ENCODE measurements at regions not wholly inside any gene's neighbourhood (a gene's known extent, or its start where the extent isn't known, plus 50 kb on each side); places are given as distances from the start of the nearest gene placed in this dataset.

GRCh38 chr12:87656311-87656710, 372.9 kb downstream of the C12orf50 start:
- Histone ChIP-seq H3K4me2 (ENCODE audit: low read length) (no peak overlapping the region), H3K9me3 (ENCODE audit: low read length) (no peaks in the 10 kb centered on the region), H3K4me3 (ENCODE audit: low read depth, low read length, poor library complexity, severe bottlenecking) (no peak overlapping the region), H3K4me1 (ENCODE audit: insufficient read depth, low read length, severe bottlenecking) (no peaks in the 10 kb centered on the region), H3K36me3 (ENCODE audit: insufficient read depth, low read length) (no peaks in the 10 kb centered on the region), H3F3A (ENCODE audit: insufficient read depth, low read length) (no peaks in the 10 kb centered on the region), H3K27ac (ENCODE audit: low read depth, low read length, poor library complexity, severe bottlenecking) (no peak overlapping the region), H3K9ac (ENCODE audit: low read length) (no peak overlapping the region), H3K79me2 (ENCODE audit: insufficient read depth, low read length) (no peaks in the 10 kb centered on the region), H3K27me3 (ENCODE audit: insufficient read depth, low read length) (no peaks in the 10 kb centered on the region), H2AFZ (ENCODE audit: low read length) (no peak overlapping the region), H4K20me1 (ENCODE audit: insufficient read depth, low read length) (no peaks in the 10 kb centered on the region), H3K9me2 (ENCODE audit: low read depth, low read length) (no peaks in the 10 kb centered on the region)
- TF ChIP-seq EZH2 (IDR thresholded peaks at IDR 0.05; ENCODE audit: borderline replicate concordance, low read length) (no peak), CTCF (IDR thresholded peaks at IDR 0.05; ENCODE audit: low read length) (no peak)

- no peak overlapping the region for H3K9ac ChIP-seq (ENCODE audit: low read length)
Measured at GRCh38 chr12:87651670-87652425, 377.4 kb downstream of the C12orf50 start.

DNA sequence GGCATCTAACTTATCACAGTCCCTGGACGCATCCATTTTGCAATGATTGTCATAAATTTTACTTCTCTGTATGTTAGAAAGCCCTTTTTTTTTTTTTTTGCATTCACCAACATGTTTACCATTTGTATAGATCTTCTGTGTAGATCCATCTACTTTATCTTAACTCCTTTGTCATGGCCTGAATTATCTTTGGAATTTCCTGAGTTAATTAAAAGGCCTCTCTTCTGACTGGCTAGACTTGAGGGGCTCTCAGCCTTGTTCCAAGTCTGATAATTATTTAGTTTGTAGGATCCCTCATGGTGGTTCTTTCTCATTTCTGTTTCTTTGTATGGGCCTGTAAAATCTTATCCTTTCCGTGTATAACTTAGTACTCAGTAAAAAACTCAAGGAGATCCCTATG, 387.0 kb downstream of the C12orf50 start:
- H3K36me3 ChIP-seq (ENCODE audit: insufficient read depth, low read length) = no peaks in the 10 kb centered on the region
- H3K79me2 ChIP-seq (ENCODE audit: insufficient read depth, low read length) = no peaks in the 10 kb centered on the region
- H3K4me1 ChIP-seq (ENCODE audit: insufficient read depth, low read length, severe bottlenecking) = no peaks in the 10 kb centered on the region
- TF ChIP-seq CTCF (IDR thresholded peaks at IDR 0.05; ENCODE audit: low read length) (no peak), EZH2 (IDR thresholded peaks at IDR 0.05; ENCODE audit: borderline replicate concordance, low read length) (no peak)
- no peak overlapping the region for H3K4me2 ChIP-seq (ENCODE audit: low read length)
- H2AFZ ChIP-seq (ENCODE audit: low read length) = no peak overlapping the region
- no peak overlapping the region for H3K4me3 ChIP-seq (ENCODE audit: low read depth, low read length, poor library complexity, severe bottlenecking)
- no peak overlapping the region for H3K9ac ChIP-seq (ENCODE audit: low read length)
- H3K27ac ChIP-seq (ENCODE audit: low read depth, low read length, poor library complexity, severe bottlenecking) = no peak overlapping the region
- H3F3A ChIP-seq (ENCODE audit: insufficient read depth, low read length) = no peaks in the 10 kb centered on the region
- H3K27me3 ChIP-seq (ENCODE audit: insufficient read depth, low read length) = no peaks in the 10 kb centered on the region
- no peaks in the 10 kb centered on the region for H3K9me3 ChIP-seq (ENCODE audit: low read length)
- no peaks in the 10 kb centered on the region for H4K20me1 ChIP-seq (ENCODE audit: insufficient read depth, low read length)
- H3K9me2 ChIP-seq (ENCODE audit: low read depth, low read length) = no peaks in the 10 kb centered on the region

More at GRCh38 chr12:87651670-87652425, 377.4 kb downstream of the C12orf50 start:
- no peaks in the 10 kb centered on the region for H3K9me3 ChIP-seq (ENCODE audit: low read length)
- no peak for TF ChIP-seq CTCF (IDR thresholded peaks at IDR 0.05; ENCODE audit: low read length)
- no peak for TF ChIP-seq EZH2 (IDR thresholded peaks at IDR 0.05; ENCODE audit: borderline replicate concordance, low read length)
- no peak overlapping the region for H3K4me2 ChIP-seq (ENCODE audit: low read length)
- H2AFZ ChIP-seq (ENCODE audit: low read length) = no peak overlapping the region
- H3K4me1 ChIP-seq (ENCODE audit: insufficient read depth, low read length, severe bottlenecking) = no peaks in the 10 kb centered on the region
- H3F3A ChIP-seq (ENCODE audit: insufficient read depth, low read length) = no peaks in the 10 kb centered on the region
- no peaks in the 10 kb centered on the region for H3K9me2 ChIP-seq (ENCODE audit: low read depth, low read length)
- no peaks in the 10 kb centered on the region for H4K20me1 ChIP-seq (ENCODE audit: insufficient read depth, low read length)
- H3K79me2 ChIP-seq (ENCODE audit: insufficient read depth, low read length) = no peaks in the 10 kb centered on the region
- H3K27ac ChIP-seq (ENCODE audit: low read depth, low read length, poor library complexity, severe bottlenecking) = no peak overlapping the region
- no peak overlapping the region for H3K4me3 ChIP-seq (ENCODE audit: low read depth, low read length, poor library complexity, severe bottlenecking)
- H3K27me3 ChIP-seq (ENCODE audit: insufficient read depth, low read length) = no peaks in the 10 kb centered on the region
- H3K36me3 ChIP-seq (ENCODE audit: insufficient read depth, low read length) = no peaks in the 10 kb centered on the region

Measured in OCI-LY1 (cell line).